SK-N-SH treated with all-trans-retinoic acid at 6 μM for 48 hours (cell line): ENCODE measurements at regions not wholly inside any gene's neighbourhood (a gene's known extent, or its start where the extent isn't known, plus 50 kb on each side); places are given as distances from the start of the nearest gene placed in this dataset.

ENCODE experiments used
- ATAC-seq: fragments of 200-7000 bp; cut with Tn5 transposase; 3 replicates; pipeline ENCODE4 v1.9.1; 2020; ENCODE audit warnings: mild to moderate bottlenecking, moderate library complexity
- ARNTL ChIP-seq: fragments of 450-650 bp; formaldehyde crosslinking; IDR thresholded peaks from 2 replicates; pipeline ENCODE4 v1.5.0; 2020; ENCODE audit warnings: low read depth, mild to moderate bottlenecking, moderate library complexity, borderline replicate concordance
- BACH2 ChIP-seq: fragments of 250-450 bp; sonication (Bioruptor Pico); IDR thresholded peaks from 2 replicates; pipeline ENCODE4 v1.9.0; 2021; ENCODE audit warnings: mild to moderate bottlenecking, borderline replicate concordance
- CSDC2 ChIP-seq: fragments of 250-450 bp; sonication (Bioruptor Pico); IDR thresholded peaks from 2 replicates; pipeline ENCODE4 v1.5.0; 2020; ENCODE audit warnings: mild to moderate bottlenecking, moderate library complexity
- GLIS3 ChIP-seq: fragments of 250-450 bp; sonication (Bioruptor Pico); IDR thresholded peaks from 2 replicates; pipeline ENCODE4 v1.5.0; 2020; ENCODE audit warnings: mild to moderate bottlenecking, moderate library complexity
- ISL1 ChIP-seq: fragments of 250-450 bp; sonication (Bioruptor Pico); IDR thresholded peaks from 2 replicates; pipeline ENCODE4 v2.1.2; 2022; ENCODE audit warnings: mild to moderate bottlenecking, moderate library complexity
- PPARA ChIP-seq: fragments of 250-450 bp; sonication (Bioruptor Pico); IDR thresholded peaks from 2 replicates; pipeline ENCODE4 v1.5.0; 2020; ENCODE audit warnings: mild to moderate bottlenecking, borderline replicate concordance
- RARB ChIP-seq: fragments of 250-450 bp; sonication (Bioruptor Pico); IDR thresholded peaks from 2 replicates; pipeline ENCODE4 v1.8.0; 2021; ENCODE audit warnings: mild to moderate bottlenecking, moderate library complexity
- TCF4 ChIP-seq: fragments of 250-450 bp; sonication (Bioruptor Pico); IDR thresholded peaks from 2 replicates; pipeline ENCODE4 v1.8.0; 2021; ENCODE audit warnings: mild to moderate bottlenecking, moderate library complexity, borderline replicate concordance
- TOX ChIP-seq: fragments of 250-450 bp; sonication (Bioruptor Pico); IDR thresholded peaks from 2 replicates; pipeline ENCODE4 v1.8.0; 2021; ENCODE audit warnings: mild to moderate bottlenecking, moderate library complexity, borderline replicate concordance
- ZC3H10 ChIP-seq: fragments of 250-450 bp; sonication (Bioruptor Pico); IDR thresholded peaks from 2 replicates; pipeline ENCODE4 v1.5.1; 2021; ENCODE audit warnings: mild to moderate bottlenecking, moderate library complexity
- ZFP3 ChIP-seq: fragments of 250-450 bp; sonication (Bioruptor Pico); IDR thresholded peaks from 2 replicates; pipeline ENCODE4 v1.5.0; 2020; ENCODE audit warnings: mild to moderate bottlenecking, moderate library complexity
- ZFP30 ChIP-seq: fragments of 450-650 bp; formaldehyde crosslinking; IDR thresholded peaks from 2 replicates; pipeline ENCODE4 v1.5.0; 2022; ENCODE audit warnings: mild to moderate bottlenecking, moderate library complexity
- ZNF70 ChIP-seq: fragments of 450-650 bp; formaldehyde crosslinking; IDR thresholded peaks from 2 replicates; pipeline ENCODE4 v1.5.0; 2020; ENCODE audit warnings: mild to moderate bottlenecking, moderate library complexity
- ZNF8 ChIP-seq: fragments of 450-650 bp; formaldehyde crosslinking; IDR thresholded peaks from 2 replicates; pipeline ENCODE4 v1.5.0; 2020; ENCODE audit warnings: mild to moderate bottlenecking, moderate library complexity
- TF ChIP-seq, protein P1 (sequence below): fragments of 250-450 bp; sonication (Bioruptor Pico); IDR thresholded peaks from 2 replicates; pipeline ENCODE4 v1.8.0; 2020; ENCODE audit warnings: mild to moderate bottlenecking, moderate library complexity, borderline replicate concordance
- TF ChIP-seq, protein P2 (sequence below): fragments of 250-450 bp; sonication (Bioruptor Pico); IDR thresholded peaks from 2 replicates; pipeline ENCODE4 v1.5.1; 2020; ENCODE audit warnings: low read depth, mild to moderate bottlenecking, moderate library complexity
- TF ChIP-seq, protein P3 (sequence below): fragments of 250-450 bp; sonication (Bioruptor Pico); IDR thresholded peaks from 2 replicates; pipeline ENCODE4 v1.5.0; 2020; ENCODE audit warnings: mild to moderate bottlenecking, moderate library complexity
- TF ChIP-seq, protein P4 (sequence below): fragments of 250-450 bp; sonication (Bioruptor Pico); IDR thresholded peaks from 2 replicates; pipeline ENCODE4 v1.8.0; 2021; ENCODE audit warnings: low read depth, mild to moderate bottlenecking, moderate library complexity, borderline replicate concordance
- TF ChIP-seq, protein P5 (sequence below): fragments of 250-450 bp; sonication (Bioruptor Pico); IDR thresholded peaks from 2 replicates; pipeline ENCODE4 v1.5.1; 2021; ENCODE audit warnings: mild to moderate bottlenecking, moderate library complexity

DNA sequence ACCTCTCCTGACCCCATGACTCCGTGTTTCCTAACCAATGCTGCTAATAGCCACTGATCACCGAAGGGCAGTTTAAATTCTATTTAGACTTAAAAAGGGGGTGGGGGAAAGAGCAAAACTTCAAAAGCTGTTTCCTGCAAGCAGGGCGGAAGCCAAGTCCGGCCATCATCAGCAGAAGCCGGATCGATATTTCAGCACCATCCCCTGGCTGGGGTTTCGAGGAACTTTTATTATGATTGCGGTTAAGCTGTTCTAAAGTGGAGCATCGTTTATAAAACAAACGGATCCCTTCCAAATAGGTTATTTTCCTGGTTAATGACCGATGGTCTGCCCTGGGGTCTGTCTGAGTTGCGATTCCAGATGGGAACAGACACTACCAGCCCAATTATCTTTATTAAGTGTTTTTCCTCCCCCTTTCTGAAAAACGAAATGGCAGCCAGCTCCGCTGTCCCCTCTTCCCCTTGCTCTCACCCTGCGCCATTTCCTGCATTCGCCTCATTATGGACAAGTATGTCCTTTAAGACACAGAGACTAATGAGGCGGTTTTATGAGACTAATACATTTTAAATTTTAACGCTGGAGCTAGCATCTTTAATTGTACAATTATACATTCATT is 76.1 kb upstream of the IRX3 start:
- TF ChIP-seq, protein P1, sequence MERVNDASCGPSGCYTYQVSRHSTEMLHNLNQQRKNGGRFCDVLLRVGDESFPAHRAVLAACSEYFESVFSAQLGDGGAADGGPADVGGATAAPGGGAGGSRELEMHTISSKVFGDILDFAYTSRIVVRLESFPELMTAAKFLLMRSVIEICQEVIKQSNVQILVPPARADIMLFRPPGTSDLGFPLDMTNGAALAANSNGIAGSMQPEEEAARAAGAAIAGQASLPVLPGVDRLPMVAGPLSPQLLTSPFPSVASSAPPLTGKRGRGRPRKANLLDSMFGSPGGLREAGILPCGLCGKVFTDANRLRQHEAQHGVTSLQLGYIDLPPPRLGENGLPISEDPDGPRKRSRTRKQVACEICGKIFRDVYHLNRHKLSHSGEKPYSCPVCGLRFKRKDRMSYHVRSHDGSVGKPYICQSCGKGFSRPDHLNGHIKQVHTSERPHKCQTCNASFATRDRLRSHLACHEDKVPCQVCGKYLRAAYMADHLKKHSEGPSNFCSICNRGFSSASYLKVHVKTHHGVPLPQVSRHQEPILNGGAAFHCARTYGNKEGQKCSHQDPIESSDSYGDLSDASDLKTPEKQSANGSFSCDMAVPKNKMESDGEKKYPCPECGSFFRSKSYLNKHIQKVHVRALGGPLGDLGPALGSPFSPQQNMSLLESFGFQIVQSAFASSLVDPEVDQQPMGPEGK, result no peak
- TF ChIP-seq ISL1 (CRISPR knock-in tag) (no peak), GLIS3 (CRISPR knock-in tag) (no peak), RARB (CRISPR knock-in tag) (no peak), BACH2 (CRISPR knock-in tag) (no peak), ARNTL (no peak), ZNF8 (CRISPR knock-in tag) (no peak), CSDC2 (CRISPR knock-in tag) (no peak), PPARA (CRISPR knock-in tag) (no peak), TCF4 (CRISPR knock-in tag) (no peak), ZFP3 (CRISPR knock-in tag) (no peak), ZFP30 (CRISPR knock-in tag) (no peak), TOX (CRISPR knock-in tag) (no peak), ZNF70 (CRISPR knock-in tag) (no peak)
- TF ChIP-seq, protein P2, sequence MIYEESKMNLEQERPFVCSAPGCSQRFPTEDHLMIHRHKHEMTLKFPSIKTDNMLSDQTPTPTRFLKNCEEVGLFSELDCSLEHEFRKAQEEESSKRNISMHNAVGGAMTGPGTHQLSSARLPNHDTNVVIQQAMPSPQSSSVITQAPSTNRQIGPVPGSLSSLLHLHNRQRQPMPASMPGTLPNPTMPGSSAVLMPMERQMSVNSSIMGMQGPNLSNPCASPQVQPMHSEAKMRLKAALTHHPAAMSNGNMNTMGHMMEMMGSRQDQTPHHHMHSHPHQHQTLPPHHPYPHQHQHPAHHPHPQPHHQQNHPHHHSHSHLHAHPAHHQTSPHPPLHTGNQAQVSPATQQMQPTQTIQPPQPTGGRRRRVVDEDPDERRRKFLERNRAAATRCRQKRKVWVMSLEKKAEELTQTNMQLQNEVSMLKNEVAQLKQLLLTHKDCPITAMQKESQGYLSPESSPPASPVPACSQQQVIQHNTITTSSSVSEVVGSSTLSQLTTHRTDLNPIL (CRISPR knock-in tag), result no peak
- TF ChIP-seq, protein P3, sequence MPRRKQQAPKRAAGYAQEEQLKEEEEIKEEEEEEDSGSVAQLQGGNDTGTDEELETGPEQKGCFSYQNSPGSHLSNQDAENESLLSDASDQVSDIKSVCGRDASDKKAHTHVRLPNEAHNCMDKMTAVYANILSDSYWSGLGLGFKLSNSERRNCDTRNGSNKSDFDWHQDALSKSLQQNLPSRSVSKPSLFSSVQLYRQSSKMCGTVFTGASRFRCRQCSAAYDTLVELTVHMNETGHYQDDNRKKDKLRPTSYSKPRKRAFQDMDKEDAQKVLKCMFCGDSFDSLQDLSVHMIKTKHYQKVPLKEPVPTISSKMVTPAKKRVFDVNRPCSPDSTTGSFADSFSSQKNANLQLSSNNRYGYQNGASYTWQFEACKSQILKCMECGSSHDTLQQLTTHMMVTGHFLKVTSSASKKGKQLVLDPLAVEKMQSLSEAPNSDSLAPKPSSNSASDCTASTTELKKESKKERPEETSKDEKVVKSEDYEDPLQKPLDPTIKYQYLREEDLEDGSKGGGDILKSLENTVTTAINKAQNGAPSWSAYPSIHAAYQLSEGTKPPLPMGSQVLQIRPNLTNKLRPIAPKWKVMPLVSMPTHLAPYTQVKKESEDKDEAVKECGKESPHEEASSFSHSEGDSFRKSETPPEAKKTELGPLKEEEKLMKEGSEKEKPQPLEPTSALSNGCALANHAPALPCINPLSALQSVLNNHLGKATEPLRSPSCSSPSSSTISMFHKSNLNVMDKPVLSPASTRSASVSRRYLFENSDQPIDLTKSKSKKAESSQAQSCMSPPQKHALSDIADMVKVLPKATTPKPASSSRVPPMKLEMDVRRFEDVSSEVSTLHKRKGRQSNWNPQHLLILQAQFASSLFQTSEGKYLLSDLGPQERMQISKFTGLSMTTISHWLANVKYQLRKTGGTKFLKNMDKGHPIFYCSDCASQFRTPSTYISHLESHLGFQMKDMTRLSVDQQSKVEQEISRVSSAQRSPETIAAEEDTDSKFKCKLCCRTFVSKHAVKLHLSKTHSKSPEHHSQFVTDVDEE, result no peak
- TF ChIP-seq, protein P4, sequence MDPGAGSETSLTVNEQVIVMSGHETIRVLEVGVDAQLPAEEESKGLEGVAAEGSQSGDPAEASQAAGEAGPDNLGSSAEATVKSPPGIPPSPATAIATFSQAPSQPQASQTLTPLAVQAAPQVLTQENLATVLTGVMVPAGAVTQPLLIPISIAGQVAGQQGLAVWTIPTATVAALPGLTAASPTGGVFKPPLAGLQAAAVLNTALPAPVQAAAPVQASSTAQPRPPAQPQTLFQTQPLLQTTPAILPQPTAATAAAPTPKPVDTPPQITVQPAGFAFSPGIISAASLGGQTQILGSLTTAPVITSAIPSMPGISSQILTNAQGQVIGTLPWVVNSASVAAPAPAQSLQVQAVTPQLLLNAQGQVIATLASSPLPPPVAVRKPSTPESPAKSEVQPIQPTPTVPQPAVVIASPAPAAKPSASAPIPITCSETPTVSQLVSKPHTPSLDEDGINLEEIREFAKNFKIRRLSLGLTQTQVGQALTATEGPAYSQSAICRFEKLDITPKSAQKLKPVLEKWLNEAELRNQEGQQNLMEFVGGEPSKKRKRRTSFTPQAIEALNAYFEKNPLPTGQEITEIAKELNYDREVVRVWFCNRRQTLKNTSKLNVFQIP, result no peak
- ATAC-seq, result no peak

DNA sequence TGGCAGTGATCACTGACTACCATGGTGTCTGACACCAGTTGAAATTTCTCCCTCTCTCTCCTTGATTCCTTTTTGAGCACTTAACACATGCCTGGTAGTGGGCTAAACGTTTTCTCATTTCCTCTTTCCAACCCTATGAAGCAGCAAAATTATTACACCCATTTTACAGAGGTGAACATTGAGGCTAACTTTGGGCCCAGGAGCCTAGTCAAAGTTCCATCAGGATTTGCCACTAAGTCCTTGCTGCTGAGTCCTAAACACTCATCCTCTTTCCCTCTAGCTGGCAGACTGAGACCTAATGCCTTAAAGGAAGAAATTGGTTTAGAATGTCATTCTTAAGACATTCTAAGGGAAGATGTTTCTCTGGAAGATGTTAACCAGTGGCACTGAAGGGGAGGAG is 74.7 kb upstream of the IRX3 start:
- TF ChIP-seq ZNF8 (CRISPR knock-in tag) (no peak), ZC3H10 (CRISPR knock-in tag) (no peak), TOX (CRISPR knock-in tag) (no peak), CSDC2 (CRISPR knock-in tag) (no peak), ZFP3 (CRISPR knock-in tag) (no peak), RARB (CRISPR knock-in tag) (no peak), ISL1 (CRISPR knock-in tag) (no peak)
- no peak for ATAC-seq

DNA sequence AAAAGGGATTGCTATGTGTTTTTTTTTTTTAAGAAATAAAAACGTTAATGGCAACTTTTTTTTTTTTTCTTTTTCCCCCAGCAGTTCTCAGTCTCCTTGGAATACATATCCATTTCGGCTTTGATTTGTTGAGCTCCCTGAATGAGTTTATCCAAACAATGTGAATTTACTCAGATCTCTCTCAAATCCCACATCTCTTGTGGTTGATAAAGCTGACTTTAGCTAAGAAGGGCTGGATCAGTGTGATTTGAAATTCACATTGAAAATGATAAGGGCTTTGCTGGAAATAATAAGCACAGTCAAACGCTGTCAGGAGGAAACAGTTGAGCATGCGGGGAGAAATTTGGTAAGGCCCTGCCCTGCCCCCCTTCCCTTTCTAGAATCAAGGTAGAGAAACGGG is 74.1 kb upstream of the IRX3 start:
- ATAC-seq, result no peak
- TF ChIP-seq CSDC2 (CRISPR knock-in tag) (no peak), ISL1 (CRISPR knock-in tag) (no peak), ZC3H10 (CRISPR knock-in tag) (no peak), ZNF8 (CRISPR knock-in tag) (no peak), TCF4 (CRISPR knock-in tag) (no peak)
- TF ChIP-seq, protein P2 (CRISPR knock-in tag), result no peak
- TF ChIP-seq, protein P5, sequence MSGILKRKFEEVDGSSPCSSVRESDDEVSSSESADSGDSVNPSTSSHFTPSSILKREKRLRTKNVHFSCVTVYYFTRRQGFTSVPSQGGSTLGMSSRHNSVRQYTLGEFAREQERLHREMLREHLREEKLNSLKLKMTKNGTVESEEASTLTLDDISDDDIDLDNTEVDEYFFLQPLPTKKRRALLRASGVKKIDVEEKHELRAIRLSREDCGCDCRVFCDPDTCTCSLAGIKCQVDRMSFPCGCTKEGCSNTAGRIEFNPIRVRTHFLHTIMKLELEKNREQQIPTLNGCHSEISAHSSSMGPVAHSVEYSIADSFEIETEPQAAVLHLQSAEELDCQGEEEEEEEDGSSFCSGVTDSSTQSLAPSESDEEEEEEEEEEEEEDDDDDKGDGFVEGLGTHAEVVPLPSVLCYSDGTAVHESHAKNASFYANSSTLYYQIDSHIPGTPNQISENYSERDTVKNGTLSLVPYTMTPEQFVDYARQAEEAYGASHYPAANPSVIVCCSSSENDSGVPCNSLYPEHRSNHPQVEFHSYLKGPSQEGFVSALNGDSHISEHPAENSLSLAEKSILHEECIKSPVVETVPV, result no peak
